MCF 10A (cell line): ENCODE measurements at regions not wholly inside any gene's neighbourhood (a gene's known extent, or its start where the extent isn't known, plus 50 kb on each side); places are given as distances from the start of the nearest gene placed in this dataset.
"Not testable (repeated sequence)": the region's sequence is repeated elsewhere in the genome, so short reads cannot be mapped to it uniquely, and the experiment has no call there.

Source experiments
- BruUV-seq: library from RNA; stranded (reverse); fragments of 400-500 nt; replicated peaks from 2 replicates; lab custom pipeline; 2021; lab: Mats Ljungman, UMichigan
- CTCF ChIA-PET: fragments of 300-600 bp; sonication (Branson Sonifier 250); formaldehyde crosslinking; extraction: SDS; loops from one replicate; lab custom pipeline; 2021; ENCODE audit warnings: antibody characterized with exemption, inconsistent platforms; lab: Yijun Ruan, JAX
- POLR2A ChIA-PET: fragments of 300-600, 350-650 bp; sonication (Branson Sonifier 250); formaldehyde crosslinking; extraction: SDS; loops from one replicate; lab custom pipeline; 2020; ENCODE audit warnings: antibody characterized with exemption, inconsistent platforms; lab: Yijun Ruan, JAX
- DNase-seq: peaks from one replicate; pipeline ENCODE4 v3.0.0-alpha.2; 2018; ENCODE audit not compliant: unreplicated experiment
- H3K27ac Mint-ChIP-seq: one replicate; pipeline ENCODE4 v1.8.0; 2022; ENCODE audit warnings: mild to moderate bottlenecking, low read depth, mixed read lengths; ENCODE audit not compliant: unreplicated experiment
- H3K27me3 Mint-ChIP-seq: one replicate; pipeline ENCODE4 v1.8.0; 2022; ENCODE audit warnings: mixed read lengths; ENCODE audit not compliant: insufficient read depth, unreplicated experiment
- H3K36me3 Mint-ChIP-seq: one replicate; pipeline ENCODE4 v1.8.0; 2022; ENCODE audit warnings: mild to moderate bottlenecking, moderate library complexity, mixed read lengths; ENCODE audit not compliant: insufficient read depth, unreplicated experiment
- H3K4me1 Mint-ChIP-seq: one replicate; pipeline ENCODE4 v1.8.0; 2022; ENCODE audit warnings: mixed read lengths; ENCODE audit not compliant: insufficient read depth, unreplicated experiment
- H3K4me3 Mint-ChIP-seq: one replicate; pipeline ENCODE4 v1.8.0; 2022; ENCODE audit warnings: mild to moderate bottlenecking, moderate library complexity, mixed read lengths; ENCODE audit not compliant: unreplicated experiment
- H3K9me3 Mint-ChIP-seq: one replicate; pipeline ENCODE4 v1.8.0; 2022; ENCODE audit warnings: mixed read lengths; ENCODE audit not compliant: unreplicated experiment
- CTCF ChIP-seq: fragments of 200-600 bp; IDR thresholded peaks from one replicate; pipeline ENCODE4 v1.8.0; 2022; ENCODE audit warnings: antibody characterized with exemption, mild to moderate bottlenecking; ENCODE audit not compliant: unreplicated experiment
- intact Hi-C: fragments of 100-400 bp; cut with micrococcal nuclease; formaldehyde crosslinking; loops from 2 replicates; pipeline ENCODE4 v1.14.1; 2022

- no peak for DNase-seq
- Mint-ChIP-seq H3K4me3 (no peak overlapping the region), H3K36me3 (no peaks in the 10 kb centered on the region), H3K27ac (no peak overlapping the region), H3K4me1 (no peaks in the 10 kb centered on the region), H3K9me3 (no peaks in the 10 kb centered on the region), H3K27me3 (peaks cover 52% of the 10 kb centered on the region)
- POLR2A ChIA-PET = no interaction called here
- CTCF ChIA-PET = interaction anchor here (1.2 kb wide), 1 partner anchor 10 kb away, joined by 3 read pairs; no protein-coding TSS in a partner anchor
- intact Hi-C loops = no loop called here
- no peak for TF ChIP-seq CTCF
- no TSS peak for BruUV-seq
These were observed 279.8 kb downstream of the ARPP21 start for GRCh38 chr3:35919160-35919559.

- Mint-ChIP-seq H3K27ac (no peak overlapping the region), H3K27me3 (peaks cover 40% of the 10 kb centered on the region), H3K4me1 (no peaks in the 10 kb centered on the region), H3K9me3 (no peaks in the 10 kb centered on the region), H3K4me3 (no peak overlapping the region), H3K36me3 (no peaks in the 10 kb centered on the region)
- no peak for TF ChIP-seq CTCF
- ChIA-PET POLR2A (no interaction called here), CTCF (interaction anchor here (0.7 to 2.4 kb wide), 3 partner anchors 9 to 1543 kb away, joined by 3 to 16 read pairs (median 11); no protein-coding TSS in a partner anchor)
- no TSS peak for BruUV-seq
- intact Hi-C loops = no loop called here
- DNase-seq = no peak
These were observed 282.4 kb downstream of the ARPP21 start for GRCh38 chr3:35921718-35922117.

GRCh38 chr3:35924070-35924469 is 284.7 kb downstream of the ARPP21 start:
- CTCF ChIA-PET = interaction anchor here (0.6 to 2.1 kb wide), 14 partner anchors 10 to 1944 kb away, joined by 3 to 15 read pairs (median 3); no protein-coding TSS in a partner anchor
- POLR2A ChIA-PET = interaction anchor here (0.6 kb wide), 1 partner anchor 10 kb away, joined by 3 read pairs; no protein-coding TSS in a partner anchor

GRCh38 chr3:35927441-35927840 is 288.1 kb downstream of the ARPP21 start:
- no peak overlapping the region for H3K27ac Mint-ChIP-seq
- intact Hi-C loops = no loop called here
- no peak for DNase-seq
- no peak for TF ChIP-seq CTCF
- peaks cover 24% of the 10 kb centered on the region for H3K27me3 Mint-ChIP-seq
- no peak overlapping the region for H3K4me3 Mint-ChIP-seq
- BruUV-seq = no TSS peak
- H3K4me1 Mint-ChIP-seq = no peaks in the 10 kb centered on the region
- CTCF ChIA-PET = interaction anchor here (2.5 kb wide), 1 partner anchor 20 kb away, joined by 7 read pairs; no protein-coding TSS in a partner anchor
- POLR2A ChIA-PET = no interaction called here
- H3K36me3 Mint-ChIP-seq = no peaks in the 10 kb centered on the region
- no peaks in the 10 kb centered on the region for H3K9me3 Mint-ChIP-seq

More at GRCh38 chr3:35924070-35924469, 284.7 kb downstream of the ARPP21 start:
- BruUV-seq, H3K36me3 Mint-ChIP-seq, H3K4me1 Mint-ChIP-seq, H3K4me3 Mint-ChIP-seq, intact Hi-C loops, H3K9me3 Mint-ChIP-seq, H3K27ac Mint-ChIP-seq: not testable (repeated sequence)
- DNase-seq = peak; percentile 47
- TF ChIP-seq CTCF = peak; percentile 38
- H3K27me3 Mint-ChIP-seq = peaks cover 21% of the 10 kb centered on the region
